Umbilical cord (tissue), 1 donor: ENCODE measurements at regions not wholly inside any gene's neighbourhood (a gene's known extent, or its start where the extent isn't known, plus 50 kb on each side); places are given as distances from the start of the nearest gene placed in this dataset.
"Not testable (repeated sequence)": the region's sequence is repeated elsewhere in the genome, so short reads cannot be mapped to it uniquely, and the experiment has no call there.

Experiments used
- DNase-seq: peaks from one replicate; pipeline ENCODE4 v3.0.0-alpha.2; 2015; ENCODE audit warnings: low spot score

GRCh38 chr4:156547439-156547838 is 424.2 kb downstream of the PDGFC start:
- DNase-seq: peak; percentile 84

DNA sequence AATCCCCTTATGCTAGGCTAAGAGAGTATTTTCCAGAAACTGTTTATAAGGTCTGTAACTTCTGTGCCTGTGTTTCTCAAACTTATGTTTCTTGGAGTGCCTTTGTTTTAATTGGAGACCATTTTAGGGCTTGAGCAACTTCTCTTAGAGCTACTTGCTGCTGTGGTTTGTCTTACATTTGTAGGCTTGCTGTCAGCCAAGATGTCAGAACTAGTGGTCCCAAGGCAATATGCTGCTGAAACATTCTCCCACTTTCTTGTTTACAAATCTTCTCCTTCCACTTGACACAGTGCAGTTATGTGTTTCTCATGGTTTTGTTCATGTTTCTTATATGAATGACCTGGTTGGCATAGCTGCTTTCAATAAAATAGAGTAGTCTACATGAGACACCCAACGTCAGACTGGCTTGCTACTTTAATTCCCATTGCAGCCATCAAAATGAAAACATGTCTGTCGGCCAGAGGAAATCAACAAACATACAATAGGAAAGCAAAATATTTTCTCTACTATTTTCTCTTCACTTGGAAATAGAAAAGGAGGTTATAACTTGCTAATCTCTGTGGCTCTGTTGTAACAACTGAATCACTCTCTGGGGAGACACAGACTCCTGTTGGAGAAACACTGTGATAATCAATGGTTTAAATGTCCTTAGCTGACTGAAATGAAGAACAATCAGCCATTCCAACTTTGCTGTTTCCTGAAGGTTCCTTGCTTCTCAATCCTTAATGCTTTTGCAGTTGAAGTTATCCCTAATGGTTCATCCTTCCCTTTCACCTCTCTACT is 426.4 kb downstream of the PDGFC start:
- no peak for DNase-seq

- no peak for DNase-seq
Measured at GRCh38 chr4:156539376-156539775, 432.2 kb downstream of the PDGFC start.

DNA sequence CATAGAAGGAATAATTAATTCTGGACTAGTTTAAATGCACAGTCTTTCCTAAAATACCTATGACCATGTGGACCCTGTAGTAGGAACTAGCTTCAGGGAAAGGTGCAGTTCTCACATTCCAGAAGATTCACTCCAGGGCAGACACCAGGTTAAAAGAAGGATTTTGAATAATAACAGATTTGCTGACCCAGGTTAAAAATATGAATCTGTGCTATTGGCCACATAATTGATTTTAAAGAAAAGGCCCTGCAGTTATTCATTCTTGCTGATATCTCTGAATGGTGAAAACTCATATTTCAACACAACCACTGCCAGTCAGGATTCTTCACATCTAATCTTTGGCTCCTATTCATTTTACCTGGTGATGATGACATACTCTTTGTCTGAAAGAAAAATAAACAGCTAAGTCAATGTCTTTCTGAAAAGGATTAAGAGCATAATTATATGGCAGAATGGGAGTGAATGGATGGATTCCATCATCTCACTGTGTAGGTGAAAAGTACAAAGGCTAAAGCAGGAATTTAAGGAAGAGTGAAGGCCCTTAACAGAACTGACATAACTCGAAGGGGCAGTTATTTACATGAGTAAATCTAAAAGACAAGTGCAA is 432.8 kb downstream of the PDGFC start:
- peak; percentile 36 for DNase-seq

GRCh38 chr4:156538210-156538609 is 433.4 kb downstream of the PDGFC start:
- DNase-seq: peak; percentile 19

- DNase-seq: no peak
Measured at GRCh38 chr4:156537286-156537685, 434.3 kb downstream of the PDGFC start.

GRCh38 chr4:156536661-156537060 is 434.9 kb downstream of the PDGFC start:
- peak; percentile 55 for DNase-seq

GRCh38 chr4:156534205-156534604 is 437.4 kb downstream of the PDGFC start:
- no peak for DNase-seq

GRCh38 chr4:156528216-156528615 is 443.4 kb downstream of the PDGFC start:
- DNase-seq: no peak

DNA sequence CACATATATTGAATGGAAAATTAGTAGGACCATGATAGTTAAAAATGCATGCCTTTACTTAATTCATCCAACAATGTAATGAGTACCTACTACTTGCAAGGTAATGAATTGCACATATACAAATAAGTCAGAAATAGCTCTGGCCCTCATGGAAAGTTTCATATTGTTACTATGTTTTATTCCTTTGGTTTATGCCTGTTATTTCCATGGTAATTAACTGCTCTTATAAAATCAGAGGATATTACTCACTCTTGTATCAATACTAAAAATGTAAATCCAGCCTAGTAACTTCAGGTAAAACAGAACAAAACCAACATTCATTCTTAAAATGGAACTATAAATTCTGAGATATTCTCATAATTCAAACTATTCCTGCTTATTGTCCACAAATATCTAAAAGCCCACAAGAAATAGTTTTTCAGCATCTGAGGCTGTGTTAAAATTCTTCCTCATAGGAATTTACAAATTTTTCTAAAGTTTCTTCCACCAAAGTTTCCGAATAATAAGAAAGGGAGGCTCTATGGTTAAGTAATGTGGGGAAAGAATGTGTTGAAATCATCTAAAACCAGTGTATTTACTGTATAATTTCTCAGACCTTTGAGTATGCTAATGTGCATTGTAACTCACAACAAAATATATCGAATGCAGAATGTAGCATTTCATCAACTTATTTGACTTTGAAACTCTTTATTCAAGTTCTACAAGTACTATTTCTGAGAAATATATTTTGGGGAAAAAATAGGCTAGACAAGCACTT is 444.2 kb downstream of the PDGFC start:
- no peak for DNase-seq

- DNase-seq: no peak
Measured at GRCh38 chr4:156523991-156524390, 447.6 kb downstream of the PDGFC start.

GRCh38 chr4:156523492-156523891 is 448.1 kb downstream of the PDGFC start:
- DNase-seq: no peak

GRCh38 chr4:156521631-156522030 is 450.0 kb downstream of the PDGFC start:
- DNase-seq: no peak

- no peak for DNase-seq
Measured at GRCh38 chr4:156517956-156518355, 453.6 kb downstream of the PDGFC start.

DNA sequence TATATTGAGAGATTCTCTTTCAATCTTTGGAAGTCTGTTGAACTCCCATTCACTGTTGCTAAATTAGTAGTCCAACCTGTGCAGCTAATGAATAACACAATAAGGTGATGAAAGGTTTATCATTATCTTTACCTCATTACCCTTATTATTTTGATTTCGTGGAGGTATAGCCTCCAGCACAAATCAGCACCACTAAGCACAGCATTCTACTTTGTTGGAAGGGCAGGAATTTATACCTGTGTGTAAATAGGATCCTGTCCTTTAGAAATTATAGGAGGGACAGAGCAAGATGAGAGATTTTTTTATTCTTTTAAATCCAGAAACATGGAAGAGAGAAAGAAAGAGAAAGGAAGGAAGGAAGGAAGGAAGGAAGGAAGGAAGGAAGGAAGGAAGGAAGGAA is 454.1 kb downstream of the PDGFC start:
- DNase-seq: no peak

- no peak for DNase-seq
Measured at GRCh38 chr4:156516698-156517097, 454.9 kb downstream of the PDGFC start.

GRCh38 chr4:156515295-156515694 is 456.3 kb downstream of the PDGFC start:
- no peak for DNase-seq

GRCh38 chr4:156512622-156513021 is 459.0 kb downstream of the PDGFC start:
- DNase-seq: peak; percentile 68

- DNase-seq: not testable (repeated sequence)
Measured at GRCh38 chr4:156509921-156510320, 461.7 kb downstream of the PDGFC start.

DNA sequence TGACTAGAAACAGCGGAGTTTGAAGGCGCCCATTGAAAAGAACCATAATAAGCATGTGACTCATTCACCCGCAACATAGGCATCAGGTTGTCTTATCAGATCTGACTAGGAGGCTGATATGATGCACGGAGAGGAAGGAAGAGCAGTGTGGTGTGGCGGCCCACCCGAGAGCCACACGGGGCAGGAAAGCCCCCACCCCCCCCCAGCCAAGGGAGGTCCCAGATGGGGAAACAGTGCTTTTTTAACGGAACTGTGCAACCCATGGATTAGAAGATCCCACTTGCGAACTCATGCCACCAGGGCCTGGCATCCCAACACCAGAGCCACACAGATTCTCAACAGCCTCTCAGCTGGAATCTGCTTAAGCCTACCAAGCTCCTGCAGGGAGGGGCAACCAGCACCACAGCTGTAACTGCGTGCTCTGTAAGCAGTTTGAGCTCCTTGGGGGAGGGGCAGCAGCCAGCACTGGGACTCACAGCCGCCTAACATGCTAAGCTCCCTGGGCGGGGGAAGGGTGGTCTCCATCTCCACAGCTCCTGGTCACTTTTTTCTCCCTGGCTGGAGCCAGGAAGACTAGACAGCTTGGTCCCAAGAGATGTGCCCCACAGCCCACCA is 466.2 kb downstream of the PDGFC start:
- peak; percentile 48 for DNase-seq

GRCh38 chr4:156503119-156503518 is 468.5 kb downstream of the PDGFC start:
- no peak for DNase-seq

DNA sequence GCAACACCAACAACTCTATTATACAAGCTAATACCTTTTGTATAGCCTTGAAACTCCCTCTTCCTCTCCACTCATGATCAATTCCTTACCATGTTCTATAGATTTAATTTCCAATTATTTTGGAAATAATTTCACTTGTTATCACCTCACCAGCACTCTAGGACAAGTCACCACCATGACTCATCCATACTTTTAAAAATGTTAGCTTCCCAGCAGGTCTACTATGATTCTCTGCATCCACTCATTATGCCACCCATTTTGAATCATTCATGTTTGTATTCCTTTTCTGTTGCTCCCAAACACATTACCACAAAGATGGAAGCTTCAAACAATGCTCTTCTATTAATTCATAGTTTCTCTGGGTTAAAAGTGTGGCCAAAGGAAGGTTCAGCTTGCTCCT is 469.6 kb downstream of the PDGFC start:
- DNase-seq: no peak
